HEK293T (cell line): ENCODE measurements at regions not wholly inside any gene's neighbourhood (a gene's known extent, or its start where the extent isn't known, plus 50 kb on each side); places are given as distances from the start of the nearest gene placed in this dataset.

ENCODE experiments used
- LEF1 ChIP-seq: fragments of 450-650 bp; IDR thresholded peaks from 2 replicates; pipeline ENCODE4 v1.6.1; 2017; ENCODE audit warnings: mild to moderate bottlenecking, borderline replicate concordance
- SP1 ChIP-seq: fragments of 450-650 bp; IDR thresholded peaks from 2 replicates; pipeline ENCODE4 v1.6.1; 2017

GRCh38 chr22:49294656-49295464 lies 532.8 kb downstream of the BRD1 start:
- TF ChIP-seq SP1, result no peak
- TF ChIP-seq LEF1, result no peak
